Osteoblast (primary cell): ENCODE measurements at regions not wholly inside any gene's neighbourhood (a gene's known extent, or its start where the extent isn't known, plus 50 kb on each side); places are given as distances from the start of the nearest gene placed in this dataset.

Experiments
- DNase-seq: peaks from one replicate; pipeline ENCODE4 v3.0.0; 2011; ENCODE audit warnings: low spot score, mixed read lengths; ENCODE audit not compliant: insufficient read length; ENCODE audit errors: missing footprints
- H2AFZ ChIP-seq: 2 replicates; pipeline ENCODE4 v1.6.0; 2011; ENCODE audit warnings: mild to moderate bottlenecking, low read length
- H3K27ac ChIP-seq: 2 replicates; pipeline ENCODE4 v1.5.1; 2011; ENCODE audit warnings: mild to moderate bottlenecking, low read depth, low read length, moderate library complexity
- H3K27me3 ChIP-seq: 2 replicates; pipeline ENCODE4 v1.6.0; 2012; ENCODE audit warnings: mild to moderate bottlenecking, control low read depth, inconsistent platforms, low read length, moderate library complexity; ENCODE audit not compliant: insufficient read depth
- H3K36me3 ChIP-seq: 2 replicates; pipeline ENCODE4 v1.5.1; 2011; ENCODE audit warnings: mild to moderate bottlenecking, low read length, control low read depth, moderate library complexity; ENCODE audit not compliant: insufficient read depth
- H3K4me1 ChIP-seq: 2 replicates; pipeline ENCODE4 v1.5.1; 2011; ENCODE audit warnings: mild to moderate bottlenecking, low read length, control low read depth, moderate library complexity; ENCODE audit not compliant: insufficient read depth
- H3K4me2 ChIP-seq: 2 replicates; pipeline ENCODE4 v1.6.0; 2011; ENCODE audit warnings: mild to moderate bottlenecking, low read length; ENCODE audit not compliant: insufficient read depth
- H3K4me3 ChIP-seq: fragments of 200-600 bp; sonication (generic); 3 replicates; pipeline ENCODE4 v1.5.1; 2012; ENCODE audit warnings: mild to moderate bottlenecking, low read length, inconsistent platforms; ENCODE audit not compliant: insufficient read depth
- H3K79me2 ChIP-seq: 2 replicates; pipeline ENCODE4 v1.6.0; 2012; ENCODE audit warnings: mild to moderate bottlenecking, low read length, control low read depth, inconsistent platforms; ENCODE audit not compliant: insufficient read depth
- H3K9me3 ChIP-seq: 2 replicates; pipeline ENCODE4 v1.5.1; 2011; ENCODE audit warnings: low read depth, low read length, control low read depth
- H4K20me1 ChIP-seq: 2 replicates; pipeline ENCODE4 v1.6.0; 2012; ENCODE audit warnings: mild to moderate bottlenecking, low read length, control low read depth; ENCODE audit not compliant: insufficient read depth
- TF ChIP-seq, protein P1 (sequence below): IDR thresholded peaks from 2 replicates; pipeline ENCODE4 v1.5.1; 2011; ENCODE audit warnings: mild to moderate bottlenecking, low read depth, low read length, moderate library complexity; ENCODE audit errors: extremely low read depth

DNA sequence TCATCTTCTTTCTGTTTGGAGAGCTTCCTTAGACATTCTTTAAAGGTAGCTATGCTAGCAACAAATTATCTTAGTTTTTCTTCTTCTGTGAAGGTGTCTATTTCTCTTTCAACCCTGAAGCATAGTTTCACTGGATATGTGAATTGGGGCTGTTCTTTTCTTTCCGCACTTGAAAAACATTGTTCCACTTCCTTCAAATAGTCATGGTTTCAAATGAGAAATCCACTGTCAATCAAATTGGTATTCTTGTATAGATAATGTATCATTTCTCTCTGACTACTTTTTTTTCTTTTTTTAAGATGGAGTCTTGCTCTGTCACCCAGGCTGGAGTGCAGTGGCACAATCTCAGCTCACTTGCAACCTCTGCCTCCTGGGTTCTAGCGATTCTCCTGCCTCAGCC lies 254.0 kb downstream of the ANAPC1 start:
- no peak overlapping the region for H3K4me3 ChIP-seq

DNA sequence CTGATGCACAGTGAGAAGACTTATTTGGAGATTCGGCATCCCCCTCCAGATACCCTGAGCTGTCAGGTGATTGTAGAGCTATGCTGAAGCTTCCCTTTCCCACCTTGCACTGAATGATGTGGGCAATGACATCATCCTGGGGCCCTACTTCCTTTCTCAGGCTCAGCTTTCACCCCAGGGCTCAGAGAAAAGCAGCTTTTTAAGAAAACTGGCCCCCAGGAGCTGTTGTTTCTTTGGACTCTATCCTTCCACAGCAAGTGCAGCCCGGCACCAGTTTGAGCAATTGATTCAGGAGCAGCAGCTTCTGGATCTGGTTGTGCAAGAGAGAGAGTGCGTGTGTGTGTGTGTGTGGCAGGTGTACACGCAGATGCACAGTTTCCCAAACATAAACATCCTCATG lies 251.3 kb downstream of the ANAPC1 start:
- TF ChIP-seq, protein P1, sequence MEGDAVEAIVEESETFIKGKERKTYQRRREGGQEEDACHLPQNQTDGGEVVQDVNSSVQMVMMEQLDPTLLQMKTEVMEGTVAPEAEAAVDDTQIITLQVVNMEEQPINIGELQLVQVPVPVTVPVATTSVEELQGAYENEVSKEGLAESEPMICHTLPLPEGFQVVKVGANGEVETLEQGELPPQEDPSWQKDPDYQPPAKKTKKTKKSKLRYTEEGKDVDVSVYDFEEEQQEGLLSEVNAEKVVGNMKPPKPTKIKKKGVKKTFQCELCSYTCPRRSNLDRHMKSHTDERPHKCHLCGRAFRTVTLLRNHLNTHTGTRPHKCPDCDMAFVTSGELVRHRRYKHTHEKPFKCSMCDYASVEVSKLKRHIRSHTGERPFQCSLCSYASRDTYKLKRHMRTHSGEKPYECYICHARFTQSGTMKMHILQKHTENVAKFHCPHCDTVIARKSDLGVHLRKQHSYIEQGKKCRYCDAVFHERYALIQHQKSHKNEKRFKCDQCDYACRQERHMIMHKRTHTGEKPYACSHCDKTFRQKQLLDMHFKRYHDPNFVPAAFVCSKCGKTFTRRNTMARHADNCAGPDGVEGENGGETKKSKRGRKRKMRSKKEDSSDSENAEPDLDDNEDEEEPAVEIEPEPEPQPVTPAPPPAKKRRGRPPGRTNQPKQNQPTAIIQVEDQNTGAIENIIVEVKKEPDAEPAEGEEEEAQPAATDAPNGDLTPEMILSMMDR, result no peak
- Histone ChIP-seq H3K27ac (no peak overlapping the region), H3K9me3 (no peaks in the 10 kb centered on the region), H3K4me2 (no peak overlapping the region), H3K79me2 (no peaks in the 10 kb centered on the region), H3K27me3 (no peaks in the 10 kb centered on the region), H2AFZ (no peak overlapping the region), H4K20me1 (no peaks in the 10 kb centered on the region), H3K4me3 (no peak overlapping the region), H3K36me3 (no peaks in the 10 kb centered on the region), H3K4me1 (no peaks in the 10 kb centered on the region)
- DNase-seq, result no peak

More for the DNA sequence above, 254.0 kb downstream of the ANAPC1 start:
- no peak overlapping the region for H2AFZ ChIP-seq
- H3K27ac ChIP-seq, result no peak overlapping the region
- TF ChIP-seq, protein P1, result no peak
- no peaks in the 10 kb centered on the region for H3K9me3 ChIP-seq
- H4K20me1 ChIP-seq, result no peaks in the 10 kb centered on the region
- no peak overlapping the region for H3K4me2 ChIP-seq
- no peaks in the 10 kb centered on the region for H3K36me3 ChIP-seq
- peaks cover 6% of the 10 kb centered on the region for H3K4me1 ChIP-seq
- no peaks in the 10 kb centered on the region for H3K79me2 ChIP-seq
- DNase-seq, result no peak
- H3K27me3 ChIP-seq, result no peaks in the 10 kb centered on the region

DNA sequence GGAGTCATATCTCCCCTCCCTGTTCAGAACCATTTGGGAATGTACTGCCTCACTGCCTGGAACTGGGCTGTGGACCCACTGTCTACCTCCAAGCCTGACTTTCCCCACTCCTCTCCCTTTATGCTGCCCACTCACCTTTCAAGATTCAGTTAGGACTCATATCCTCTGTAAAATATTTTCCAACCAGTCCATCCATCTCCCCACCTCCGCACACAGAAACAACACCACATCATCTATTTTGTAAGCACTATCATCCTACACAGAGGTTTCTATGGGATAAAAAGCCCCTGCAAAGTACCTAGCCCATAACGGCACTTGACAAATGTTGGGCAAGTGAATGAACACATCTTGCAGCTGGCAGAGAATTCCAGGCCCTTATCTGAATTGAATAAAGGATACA lies 250.8 kb downstream of the ANAPC1 start:
- no peak overlapping the region for H3K4me2 ChIP-seq

DNA sequence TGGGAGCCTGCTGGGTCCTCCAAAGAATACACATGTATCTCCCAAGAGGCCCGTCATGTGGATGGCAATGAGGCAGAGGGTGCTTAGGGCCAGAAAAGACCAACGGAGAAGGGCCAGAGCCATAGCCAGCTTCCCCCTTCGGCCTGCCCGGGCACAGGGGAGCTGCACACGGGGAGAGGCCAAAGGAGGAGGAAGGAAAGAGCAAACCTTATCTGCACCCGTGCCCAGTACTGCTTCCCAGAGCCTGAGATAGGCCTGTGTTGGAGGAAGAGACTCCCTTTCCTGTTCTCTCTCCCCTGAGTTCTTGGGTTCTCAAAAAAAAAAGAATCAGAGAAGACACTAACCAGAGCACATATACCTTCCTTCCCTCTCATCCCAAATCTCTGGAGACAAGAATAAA lies 250.3 kb downstream of the ANAPC1 start:
- H3K9me3 ChIP-seq, result no peaks in the 10 kb centered on the region
- no peak overlapping the region for H3K27ac ChIP-seq
- DNase-seq, result no peak

More for the DNA sequence above, 250.8 kb downstream of the ANAPC1 start:
- no peaks in the 10 kb centered on the region for H3K36me3 ChIP-seq
- no peaks in the 10 kb centered on the region for H3K4me1 ChIP-seq
- H3K4me3 ChIP-seq, result no peak overlapping the region
- H3K9me3 ChIP-seq, result no peaks in the 10 kb centered on the region
- no peak overlapping the region for H2AFZ ChIP-seq
- H3K27me3 ChIP-seq, result no peaks in the 10 kb centered on the region
- DNase-seq, result no peak
- no peaks in the 10 kb centered on the region for H3K79me2 ChIP-seq
- no peak overlapping the region for H3K27ac ChIP-seq
- H4K20me1 ChIP-seq, result no peaks in the 10 kb centered on the region
- TF ChIP-seq, protein P1, result no peak

More for the DNA sequence above, 250.3 kb downstream of the ANAPC1 start:
- Histone ChIP-seq H3K36me3 (no peaks in the 10 kb centered on the region), H2AFZ (no peak overlapping the region), H3K4me2 (no peak overlapping the region), H3K4me3 (no peak overlapping the region), H3K79me2 (no peaks in the 10 kb centered on the region), H3K27me3 (no peaks in the 10 kb centered on the region), H4K20me1 (no peaks in the 10 kb centered on the region), H3K4me1 (no peaks in the 10 kb centered on the region)
- TF ChIP-seq, protein P1, result no peak
